ENCODE measurements at regions not wholly inside any gene's neighbourhood (a gene's known extent, or its start where the extent isn't known, plus 50 kb on each side); places are given as distances from the start of the nearest gene placed in this dataset.

GRCh38 chr10:20627946-20628507 lies 269.1 kb downstream of the NEBL start:
- Histone ChIP-seq H3K9me2 (ENCODE audit: insufficient read depth, low read length) (no peaks in the 10 kb centered on the region), H2AFZ (ENCODE audit: low read length) (no peak overlapping the region), H3K9me3 (ENCODE audit: low read length) (no peaks in the 10 kb centered on the region), H3K36me3 (ENCODE audit: insufficient read depth, low read length) (no peaks in the 10 kb centered on the region), H4K20me1 (ENCODE audit: insufficient read depth, low read length) (no peaks in the 10 kb centered on the region), H3K4me3 (ENCODE audit: low read depth, low read length, poor library complexity, severe bottlenecking) (no peak overlapping the region), H3K4me1 (ENCODE audit: insufficient read depth, low read length, poor library complexity, severe bottlenecking) (no peaks in the 10 kb centered on the region), H3K79me2 (ENCODE audit: insufficient read depth, low read depth, low read length) (no peaks in the 10 kb centered on the region), H3K27ac (ENCODE audit: low read depth, low read length, poor library complexity, severe bottlenecking) (no peak overlapping the region), H3K4me2 (ENCODE audit: low read length) (no peak overlapping the region)
- POLR2A ChIA-PET: interaction anchor here (0.8 to 0.9 kb wide), 2 partner anchors 12 to 47 kb away, joined by 3 read pairs; no protein-coding TSS in a partner anchor
- no TSS peak for BruUV-seq (replicated peaks)
- TF ChIP-seq, protein P1, sequence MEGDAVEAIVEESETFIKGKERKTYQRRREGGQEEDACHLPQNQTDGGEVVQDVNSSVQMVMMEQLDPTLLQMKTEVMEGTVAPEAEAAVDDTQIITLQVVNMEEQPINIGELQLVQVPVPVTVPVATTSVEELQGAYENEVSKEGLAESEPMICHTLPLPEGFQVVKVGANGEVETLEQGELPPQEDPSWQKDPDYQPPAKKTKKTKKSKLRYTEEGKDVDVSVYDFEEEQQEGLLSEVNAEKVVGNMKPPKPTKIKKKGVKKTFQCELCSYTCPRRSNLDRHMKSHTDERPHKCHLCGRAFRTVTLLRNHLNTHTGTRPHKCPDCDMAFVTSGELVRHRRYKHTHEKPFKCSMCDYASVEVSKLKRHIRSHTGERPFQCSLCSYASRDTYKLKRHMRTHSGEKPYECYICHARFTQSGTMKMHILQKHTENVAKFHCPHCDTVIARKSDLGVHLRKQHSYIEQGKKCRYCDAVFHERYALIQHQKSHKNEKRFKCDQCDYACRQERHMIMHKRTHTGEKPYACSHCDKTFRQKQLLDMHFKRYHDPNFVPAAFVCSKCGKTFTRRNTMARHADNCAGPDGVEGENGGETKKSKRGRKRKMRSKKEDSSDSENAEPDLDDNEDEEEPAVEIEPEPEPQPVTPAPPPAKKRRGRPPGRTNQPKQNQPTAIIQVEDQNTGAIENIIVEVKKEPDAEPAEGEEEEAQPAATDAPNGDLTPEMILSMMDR (conservative IDR thresholded peaks at IDR 0.05; ENCODE audit: low read length): no peak
- TF ChIP-seq EZH2phosphoT487 (IDR thresholded peaks at IDR 0.05; ENCODE audit: borderline replicate concordance, low read depth, low read length): no peak
- intact Hi-C loops (cut with micrococcal nuclease; ENCODE audit: unreplicated experiment): no loop called here
- no peak for DNase-seq (ENCODE audit: low spot score)
- CTCF ChIA-PET (ENCODE audit: unreplicated experiment): no interaction called here

- POLR2A ChIA-PET: no interaction called here
- Histone ChIP-seq H3K36me3 (ENCODE audit: insufficient read depth, low read length) (no peaks in the 10 kb centered on the region), H3K9me3 (ENCODE audit: low read length) (no peaks in the 10 kb centered on the region), H3K9me2 (ENCODE audit: insufficient read depth, low read length) (no peaks in the 10 kb centered on the region), H2AFZ (ENCODE audit: low read length) (no peak overlapping the region), H3K27ac (ENCODE audit: low read depth, low read length, poor library complexity, severe bottlenecking) (no peak overlapping the region), H3K4me1 (ENCODE audit: insufficient read depth, low read length, poor library complexity, severe bottlenecking) (no peaks in the 10 kb centered on the region), H3K4me2 (ENCODE audit: low read length) (no peak overlapping the region), H3K4me3 (ENCODE audit: low read depth, low read length, poor library complexity, severe bottlenecking) (no peak overlapping the region), H4K20me1 (ENCODE audit: insufficient read depth, low read length) (no peaks in the 10 kb centered on the region), H3K79me2 (ENCODE audit: insufficient read depth, low read depth, low read length) (no peaks in the 10 kb centered on the region)
- no peak for TF ChIP-seq EZH2phosphoT487 (IDR thresholded peaks at IDR 0.05; ENCODE audit: borderline replicate concordance, low read depth, low read length)
- TF ChIP-seq, protein P1 (conservative IDR thresholded peaks at IDR 0.05; ENCODE audit: low read length): no peak
- no peak for DNase-seq (ENCODE audit: low spot score)
- CTCF ChIA-PET (ENCODE audit: unreplicated experiment): no interaction called here
- no TSS peak for BruUV-seq (replicated peaks)
- intact Hi-C loops (cut with micrococcal nuclease; ENCODE audit: unreplicated experiment): no loop called here
These were observed 270.0 kb downstream of the NEBL start for GRCh38 chr10:20627087-20627486.

DNA sequence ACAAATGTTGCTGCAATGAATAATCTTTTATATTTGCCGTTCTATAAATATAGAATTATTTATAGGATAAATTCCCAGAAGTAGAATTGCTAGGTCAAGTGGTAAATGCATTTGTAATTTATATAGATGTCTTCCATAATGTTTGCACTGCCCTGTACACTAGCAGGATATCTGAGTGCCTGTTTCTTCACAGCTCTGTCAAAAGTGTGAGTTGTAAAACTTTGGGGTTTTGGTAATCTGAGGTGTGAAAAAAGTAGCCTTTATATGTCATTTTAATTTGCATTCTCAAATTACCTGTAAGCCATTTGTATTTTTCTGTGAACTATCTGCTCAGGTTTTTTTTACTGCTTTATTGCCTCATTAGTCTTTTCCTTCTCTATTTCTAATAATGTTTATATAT lies 271.2 kb downstream of the NEBL start:
- H4K20me1 ChIP-seq (ENCODE audit: insufficient read depth, low read length): no peaks in the 10 kb centered on the region
- no peak overlapping the region for H3K27ac ChIP-seq (ENCODE audit: low read depth, low read length, poor library complexity, severe bottlenecking)
- H3K4me2 ChIP-seq (ENCODE audit: low read length): no peak overlapping the region
- no peaks in the 10 kb centered on the region for H3K36me3 ChIP-seq (ENCODE audit: insufficient read depth, low read length)
- ChIA-PET POLR2A (no interaction called here), CTCF (ENCODE audit: unreplicated experiment) (no interaction called here)
- no peak overlapping the region for H3K4me3 ChIP-seq (ENCODE audit: low read depth, low read length, poor library complexity, severe bottlenecking)
- DNase-seq (ENCODE audit: low spot score): no peak
- H3K79me2 ChIP-seq (ENCODE audit: insufficient read depth, low read depth, low read length): no peaks in the 10 kb centered on the region
- H2AFZ ChIP-seq (ENCODE audit: low read length): no peak overlapping the region
- H3K4me1 ChIP-seq (ENCODE audit: insufficient read depth, low read length, poor library complexity, severe bottlenecking): no peaks in the 10 kb centered on the region
- no peaks in the 10 kb centered on the region for H3K9me2 ChIP-seq (ENCODE audit: insufficient read depth, low read length)
- intact Hi-C loops (cut with micrococcal nuclease; ENCODE audit: unreplicated experiment): no loop called here
- no TSS peak for BruUV-seq (replicated peaks)
- no peaks in the 10 kb centered on the region for H3K9me3 ChIP-seq (ENCODE audit: low read length)
- TF ChIP-seq EZH2phosphoT487 (IDR thresholded peaks at IDR 0.05; ENCODE audit: borderline replicate concordance, low read depth, low read length): no peak
- TF ChIP-seq, protein P1 (conservative IDR thresholded peaks at IDR 0.05; ENCODE audit: low read length): no peak
